DOHH2 (cell line): ENCODE measurements at regions not wholly inside any gene's neighbourhood (a gene's known extent, or its start where the extent isn't known, plus 50 kb on each side); places are given as distances from the start of the nearest gene placed in this dataset.

Experiments
- H3F3A ChIP-seq: fragments of 200-600 bp; sonication (generic), shearing (Covaris generic); 2 replicates; pipeline ENCODE4 v1.6.0; 2016; ENCODE audit warnings: antibody characterized with exemption, mild to moderate bottlenecking; ENCODE audit not compliant: control insufficient read depth, insufficient read depth
- H3K27ac ChIP-seq: fragments of 200-600 bp; sonication (generic); 2 replicates; pipeline ENCODE4 v1.5.1; 2014; ENCODE audit warnings: low read depth, mild to moderate bottlenecking, low read length, moderate library complexity
- H3K27me3 ChIP-seq: fragments of 200-600 bp; sonication (generic); 2 replicates; pipeline ENCODE4 v1.6.1; 2014; ENCODE audit warnings: mild to moderate bottlenecking, low read length, mixed read lengths; ENCODE audit not compliant: control insufficient read depth
- H3K36me3 ChIP-seq: fragments of 200-600 bp; sonication (generic); 2 replicates; pipeline ENCODE4 v1.6.1; 2014; ENCODE audit warnings: mild to moderate bottlenecking, low read length, moderate library complexity, mixed read lengths; ENCODE audit not compliant: control insufficient read depth
- H3K4me1 ChIP-seq: fragments of 200-600 bp; sonication (generic); 2 replicates; pipeline ENCODE4 v1.6.1; 2014; ENCODE audit warnings: mild to moderate bottlenecking, low read length, mixed read lengths; ENCODE audit not compliant: control insufficient read depth
- H3K4me2 ChIP-seq: fragments of 200-600 bp; sonication (generic); 2 replicates; pipeline ENCODE4 v1.6.0; 2014; ENCODE audit warnings: mild to moderate bottlenecking, low read length, moderate library complexity
- H3K4me3 ChIP-seq: fragments of 200-600 bp; sonication (generic); 2 replicates; pipeline ENCODE4 v1.5.1; 2014; ENCODE audit warnings: mild to moderate bottlenecking, low read length, mixed read lengths
- H3K79me2 ChIP-seq: fragments of 200-600 bp; sonication (generic); 2 replicates; pipeline ENCODE4 v1.6.1; 2014; ENCODE audit warnings: mild to moderate bottlenecking, low read length, mixed read lengths; ENCODE audit not compliant: control insufficient read depth
- H3K9me2 ChIP-seq: fragments of 200-600 bp; sonication (generic); replicated peaks from 2 replicates; pipeline ENCODE4 v1.6.1; 2014; ENCODE audit warnings: mild to moderate bottlenecking, low read length, mixed read lengths; ENCODE audit not compliant: control insufficient read depth
- H3K9me3 ChIP-seq: fragments of 200-600 bp; sonication (generic); 2 replicates; pipeline ENCODE4 v1.6.1; 2014; ENCODE audit warnings: antibody characterized with exemption, low read length, mixed read lengths; ENCODE audit not compliant: control insufficient read depth, insufficient read depth
- H4K20me1 ChIP-seq: fragments of 200-600 bp; sonication (generic); 2 replicates; pipeline ENCODE4 v1.6.0; 2014; ENCODE audit warnings: low read depth, mild to moderate bottlenecking, antibody characterized with exemption, low read length, moderate library complexity; ENCODE audit not compliant: control insufficient read depth, insufficient read depth
- EZH2phosphoT487 ChIP-seq: fragments of 200-600 bp; sonication (generic); IDR thresholded peaks from 2 replicates; pipeline ENCODE4 v1.6.1; 2017; ENCODE audit warnings: borderline replicate concordance, mild to moderate bottlenecking, antibody characterized with exemption, low read length, moderate library complexity, mixed read lengths
- TF ChIP-seq, protein P1 (sequence below): fragments of 200-600 bp; sonication (generic); IDR thresholded peaks from one replicate; pipeline ENCODE4 v1.5.1; 2014; ENCODE audit warnings: antibody characterized with exemption, mild to moderate bottlenecking, low read depth, low read length; ENCODE audit not compliant: poor library complexity, severe bottlenecking

DNA sequence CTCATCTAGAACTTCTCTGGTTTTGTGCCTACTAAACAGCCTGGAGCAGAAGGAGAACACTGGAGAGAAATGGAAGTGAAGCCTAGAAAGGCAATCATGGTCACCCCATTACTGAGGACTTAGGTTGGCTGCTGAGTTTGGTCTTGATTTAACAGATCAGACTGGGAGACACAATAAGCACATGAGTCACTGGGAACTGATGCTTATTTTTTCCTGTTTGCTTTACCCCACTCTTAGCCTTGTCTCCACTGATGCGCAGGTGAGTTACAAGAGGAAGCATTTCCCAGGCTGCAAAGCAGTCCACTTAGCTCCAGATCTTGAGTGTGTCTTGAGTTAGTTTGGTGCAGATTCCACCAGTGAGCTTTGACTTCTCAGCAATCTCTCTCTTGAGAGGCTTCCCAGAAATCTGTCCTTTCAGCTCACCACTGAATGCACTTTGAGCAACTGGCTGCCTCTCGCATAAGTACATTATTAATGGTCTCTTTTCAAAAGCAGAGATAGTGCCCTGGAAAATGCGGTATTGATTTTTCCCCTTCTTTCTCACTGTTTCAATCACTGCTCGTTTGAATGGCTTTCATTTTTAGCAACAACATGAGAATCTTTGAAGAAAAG is 390.2 kb upstream of the SETBP1 start:
- H3F3A ChIP-seq = no peaks in the 10 kb centered on the region
- no peaks in the 10 kb centered on the region for H3K4me1 ChIP-seq
- H3K36me3 ChIP-seq = no peaks in the 10 kb centered on the region
- H3K9me3 ChIP-seq = no peaks in the 10 kb centered on the region
- no peaks in the 10 kb centered on the region for H3K79me2 ChIP-seq
- H3K27me3 ChIP-seq = no peaks in the 10 kb centered on the region
- H4K20me1 ChIP-seq = no peaks in the 10 kb centered on the region
- H3K9me2 ChIP-seq = no peaks in the 10 kb centered on the region
- no peak overlapping the region for H3K4me3 ChIP-seq
- no peak overlapping the region for H3K27ac ChIP-seq
- TF ChIP-seq, protein P1, sequence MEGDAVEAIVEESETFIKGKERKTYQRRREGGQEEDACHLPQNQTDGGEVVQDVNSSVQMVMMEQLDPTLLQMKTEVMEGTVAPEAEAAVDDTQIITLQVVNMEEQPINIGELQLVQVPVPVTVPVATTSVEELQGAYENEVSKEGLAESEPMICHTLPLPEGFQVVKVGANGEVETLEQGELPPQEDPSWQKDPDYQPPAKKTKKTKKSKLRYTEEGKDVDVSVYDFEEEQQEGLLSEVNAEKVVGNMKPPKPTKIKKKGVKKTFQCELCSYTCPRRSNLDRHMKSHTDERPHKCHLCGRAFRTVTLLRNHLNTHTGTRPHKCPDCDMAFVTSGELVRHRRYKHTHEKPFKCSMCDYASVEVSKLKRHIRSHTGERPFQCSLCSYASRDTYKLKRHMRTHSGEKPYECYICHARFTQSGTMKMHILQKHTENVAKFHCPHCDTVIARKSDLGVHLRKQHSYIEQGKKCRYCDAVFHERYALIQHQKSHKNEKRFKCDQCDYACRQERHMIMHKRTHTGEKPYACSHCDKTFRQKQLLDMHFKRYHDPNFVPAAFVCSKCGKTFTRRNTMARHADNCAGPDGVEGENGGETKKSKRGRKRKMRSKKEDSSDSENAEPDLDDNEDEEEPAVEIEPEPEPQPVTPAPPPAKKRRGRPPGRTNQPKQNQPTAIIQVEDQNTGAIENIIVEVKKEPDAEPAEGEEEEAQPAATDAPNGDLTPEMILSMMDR = no peak
- no peak for TF ChIP-seq EZH2phosphoT487
- no peak overlapping the region for H3K4me2 ChIP-seq

DNA sequence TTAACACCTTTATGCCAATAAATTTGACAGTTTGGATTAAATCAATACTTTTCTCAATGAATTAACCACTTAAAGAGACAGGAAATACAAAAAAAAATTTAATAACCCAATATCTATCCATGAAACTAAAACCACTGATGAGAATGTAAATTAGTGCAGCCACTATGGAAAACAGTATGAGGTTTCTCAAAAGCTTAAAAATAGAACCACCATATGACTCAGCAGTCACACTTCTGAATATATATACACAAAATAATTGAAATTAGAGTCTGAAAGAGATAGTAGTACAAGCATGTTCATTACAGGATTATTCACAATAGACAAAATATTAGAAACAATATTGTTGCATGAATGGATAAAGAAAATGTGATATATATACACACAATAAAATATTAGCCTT is 382.1 kb upstream of the SETBP1 start:
- no peak overlapping the region for H3K4me2 ChIP-seq
- no peaks in the 10 kb centered on the region for H3K4me1 ChIP-seq
- no peaks in the 10 kb centered on the region for H3K36me3 ChIP-seq
- no peaks in the 10 kb centered on the region for H3K27me3 ChIP-seq
- no peak overlapping the region for H3K4me3 ChIP-seq
- H3K9me2 ChIP-seq = no peaks in the 10 kb centered on the region
- H3K27ac ChIP-seq = no peak overlapping the region
- no peaks in the 10 kb centered on the region for H3K79me2 ChIP-seq
- no peaks in the 10 kb centered on the region for H3F3A ChIP-seq
- no peaks in the 10 kb centered on the region for H3K9me3 ChIP-seq
- TF ChIP-seq, protein P1 = no peak
- no peak for TF ChIP-seq EZH2phosphoT487
- H4K20me1 ChIP-seq = no peaks in the 10 kb centered on the region

DNA sequence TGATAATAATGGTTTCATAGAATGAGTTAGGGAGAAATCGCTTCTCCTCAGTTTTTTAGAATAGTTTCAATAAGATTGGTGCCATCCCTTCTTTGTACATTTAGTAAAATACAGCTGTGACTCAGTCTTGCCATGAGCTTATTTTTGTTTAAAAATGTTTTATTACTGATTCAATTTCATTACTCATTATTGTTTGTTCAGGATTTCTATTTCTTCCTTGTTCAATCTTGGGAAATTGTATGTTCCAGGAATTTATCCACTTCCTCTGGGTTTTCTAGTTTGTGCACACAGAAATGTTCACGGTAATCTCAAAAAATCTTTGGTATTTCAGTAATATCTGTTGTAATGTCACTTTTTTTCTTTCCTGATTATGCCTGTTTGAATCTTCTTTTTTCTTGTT is 371.5 kb upstream of the SETBP1 start:
- no peaks in the 10 kb centered on the region for H3K27me3 ChIP-seq
- no peaks in the 10 kb centered on the region for H3F3A ChIP-seq
- no peak overlapping the region for H3K27ac ChIP-seq
- TF ChIP-seq, protein P1 = no peak
- no peak for TF ChIP-seq EZH2phosphoT487
- no peaks in the 10 kb centered on the region for H3K9me2 ChIP-seq
- H3K79me2 ChIP-seq = no peaks in the 10 kb centered on the region
- no peak overlapping the region for H3K4me3 ChIP-seq
- no peak overlapping the region for H3K4me2 ChIP-seq
- H3K9me3 ChIP-seq = no peaks in the 10 kb centered on the region
- H3K4me1 ChIP-seq = no peaks in the 10 kb centered on the region
- no peaks in the 10 kb centered on the region for H3K36me3 ChIP-seq
- no peaks in the 10 kb centered on the region for H4K20me1 ChIP-seq
